Heart left ventricle (tissue), 13 donors: ENCODE measurements at regions not wholly inside any gene's neighbourhood (a gene's known extent, or its start where the extent isn't known, plus 50 kb on each side); places are given as distances from the start of the nearest gene placed in this dataset.

Experiments
- POLR2A ChIP-seq, 2 donors: fragments of 450-650 bp; IDR thresholded peaks; one replicate each; pipeline ENCODE4 v1.6.1; 2017; ENCODE audit warnings: antibody characterized with exemption in 2 of 2, mild to moderate bottlenecking in 2 of 2, moderate library complexity in 2 of 2
- TF ChIP-seq, protein P1 (sequence below), 12 donors: fragments of 200-600 bp; sonication (generic) in 4 of 12; IDR thresholded peaks; one replicate each; pipeline versions ENCODE4 v1.5.0 to v1.8.0; 2018 to 2022; ENCODE audit warnings: antibody characterized with exemption in 12 of 12, mild to moderate bottlenecking in 5 of 12
- donor health status: ischemic (EF 13 %, LVEDD 7.1; RV severe dilation, severe dysfunction).
- donor health status: DM: no; HTN: yes; CAD: no.
- donor health status: DM: no; HTN: no; CAD: no.
- donor health status: ischemic (EF 25% LVEDD 6.9; RV normal size, moderate dysfunction).
- donor health status: ischemic (EF 25% LVEDD 5.7; RV mildly dilated, moderate dysfunction).
- donor health status: ischemic (EF 35%, LVEDD 5.7; RV mildly dilated, moderate dysfunction).
- donor health status: nonischemic (EF 11% LVEDD 7.7; RV severe dilation, severe dysfunction).
- donor health status: DM: yes; HTN: yes; CAD: no.
- donor health status: PGD.
- donor health status: ischemic (EF 29% LVEDD 5.4; RV normal size, mild dysfunction).
- donor health status: nonischemic (EF 23%, LVEDD 6.1; RV moderate dilation, normal function).

DNA sequence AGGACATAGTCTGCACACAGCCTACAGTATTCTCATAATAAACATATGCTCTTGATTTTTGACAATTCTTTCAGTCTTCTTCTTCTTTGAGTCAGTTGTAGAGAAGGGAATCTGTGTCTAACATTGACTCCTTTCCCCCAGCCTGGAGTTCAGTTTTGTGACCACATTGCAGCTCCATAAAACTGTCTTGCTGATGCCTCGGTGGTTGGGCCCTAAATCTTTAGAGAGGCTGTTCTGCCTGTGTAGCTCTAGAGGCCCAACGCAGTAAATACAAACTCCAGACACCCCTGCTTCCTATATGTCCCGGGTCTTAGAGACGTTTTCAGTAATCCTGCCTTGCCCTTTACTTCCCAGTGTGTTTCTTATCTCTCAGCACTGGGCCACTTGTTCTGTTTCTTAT is 639.5 kb upstream of the AADAT start:
- TF ChIP-seq, protein P1, sequence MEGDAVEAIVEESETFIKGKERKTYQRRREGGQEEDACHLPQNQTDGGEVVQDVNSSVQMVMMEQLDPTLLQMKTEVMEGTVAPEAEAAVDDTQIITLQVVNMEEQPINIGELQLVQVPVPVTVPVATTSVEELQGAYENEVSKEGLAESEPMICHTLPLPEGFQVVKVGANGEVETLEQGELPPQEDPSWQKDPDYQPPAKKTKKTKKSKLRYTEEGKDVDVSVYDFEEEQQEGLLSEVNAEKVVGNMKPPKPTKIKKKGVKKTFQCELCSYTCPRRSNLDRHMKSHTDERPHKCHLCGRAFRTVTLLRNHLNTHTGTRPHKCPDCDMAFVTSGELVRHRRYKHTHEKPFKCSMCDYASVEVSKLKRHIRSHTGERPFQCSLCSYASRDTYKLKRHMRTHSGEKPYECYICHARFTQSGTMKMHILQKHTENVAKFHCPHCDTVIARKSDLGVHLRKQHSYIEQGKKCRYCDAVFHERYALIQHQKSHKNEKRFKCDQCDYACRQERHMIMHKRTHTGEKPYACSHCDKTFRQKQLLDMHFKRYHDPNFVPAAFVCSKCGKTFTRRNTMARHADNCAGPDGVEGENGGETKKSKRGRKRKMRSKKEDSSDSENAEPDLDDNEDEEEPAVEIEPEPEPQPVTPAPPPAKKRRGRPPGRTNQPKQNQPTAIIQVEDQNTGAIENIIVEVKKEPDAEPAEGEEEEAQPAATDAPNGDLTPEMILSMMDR (IDR thresholded peaks at IDR 0.05) = no peak
- TF ChIP-seq POLR2A (IDR thresholded peaks at IDR 0.05) = no peak
